Suppressor macrophage treated with lipopolysaccharide for 4 hours (primary cell): ENCODE measurements at regions not wholly inside any gene's neighbourhood (a gene's known extent, or its start where the extent isn't known, plus 50 kb on each side); places are given as distances from the start of the nearest gene placed in this dataset.

Experiments used
- DNase-seq: peaks from one replicate; pipeline ENCODE4 v3.0.0-alpha.2; 2020

- no peak for DNase-seq
These were observed 565.4 kb upstream of the RGS18 start for GRCh38 chr1:191592907-191593306.

DNA sequence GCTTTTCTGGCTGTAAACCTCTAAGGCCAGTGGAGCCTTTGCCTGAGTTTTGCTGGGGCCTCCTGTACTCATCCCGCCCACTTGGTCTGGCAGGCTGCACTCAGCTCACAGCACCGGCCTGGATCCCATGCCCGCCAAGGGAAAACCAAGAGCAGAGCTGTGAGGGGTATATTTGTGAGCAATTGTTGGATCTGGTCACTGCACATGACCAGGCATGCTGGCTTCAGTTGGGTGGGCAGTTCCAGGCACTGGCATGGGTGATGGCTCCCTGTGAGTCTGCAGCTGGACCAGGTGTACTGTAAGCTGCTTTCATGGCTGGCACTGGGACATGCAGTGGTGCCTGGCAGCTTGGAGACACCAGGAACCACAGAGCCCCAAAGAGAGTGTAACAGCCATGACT is 563.1 kb upstream of the RGS18 start:
- no peak for DNase-seq

DNA sequence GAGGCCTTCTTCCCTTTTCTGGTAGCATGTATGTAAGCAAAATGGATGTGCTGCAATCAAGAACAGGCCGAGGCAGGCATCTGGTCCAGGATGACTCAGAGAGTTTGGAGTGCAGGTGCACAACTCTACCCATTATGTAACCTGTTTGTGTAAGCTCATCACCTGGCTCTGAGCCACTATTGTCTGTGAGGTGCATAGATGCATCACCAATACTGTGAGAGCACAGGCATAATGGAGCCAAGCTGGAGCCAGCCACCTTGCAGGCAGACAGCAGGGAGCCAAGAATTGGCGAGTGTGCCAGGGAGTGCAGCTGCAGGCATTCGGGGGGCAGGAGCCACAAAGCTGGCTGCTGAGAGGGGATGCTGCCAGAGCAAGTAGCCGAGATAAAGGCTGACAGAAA is 549.9 kb upstream of the RGS18 start:
- no peak for DNase-seq

GRCh38 chr1:191609305-191609704 is 549.0 kb upstream of the RGS18 start:
- no peak for DNase-seq

DNA sequence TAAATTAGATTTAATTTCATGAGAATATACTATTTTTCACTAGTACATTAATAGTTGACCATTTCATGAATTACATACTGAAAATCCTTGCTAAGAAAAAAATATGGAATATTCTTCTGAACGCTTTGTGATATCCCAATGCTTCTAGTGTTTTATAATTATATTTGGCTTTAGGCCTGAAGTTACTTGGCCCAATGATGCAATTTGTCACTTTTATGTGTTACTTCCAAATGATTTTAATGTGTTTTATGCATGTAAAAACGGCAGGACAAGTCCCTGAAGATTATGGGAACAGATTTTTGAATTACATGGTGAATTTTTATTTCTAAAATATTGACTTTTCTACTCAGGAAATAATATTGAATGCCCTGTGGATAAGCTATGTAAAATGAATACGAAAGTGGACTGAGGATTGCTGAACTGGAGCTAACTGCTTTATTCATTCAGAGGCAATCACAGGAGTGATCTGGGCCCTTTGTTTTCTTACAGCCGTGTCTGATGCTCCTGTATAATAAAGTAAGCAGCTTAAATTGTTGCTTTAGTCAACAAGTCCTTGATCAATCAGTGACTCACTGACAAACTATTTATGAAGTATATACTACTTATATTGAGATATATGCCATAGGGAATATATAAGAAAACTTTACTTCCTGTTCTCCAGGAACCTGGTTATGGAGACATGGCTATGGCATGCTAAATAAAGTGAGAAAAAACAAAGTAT is 543.0 kb upstream of the RGS18 start:
- no peak for DNase-seq

- DNase-seq = no peak
These were observed 540.1 kb upstream of the RGS18 start for GRCh38 chr1:191618181-191618580.

DNA sequence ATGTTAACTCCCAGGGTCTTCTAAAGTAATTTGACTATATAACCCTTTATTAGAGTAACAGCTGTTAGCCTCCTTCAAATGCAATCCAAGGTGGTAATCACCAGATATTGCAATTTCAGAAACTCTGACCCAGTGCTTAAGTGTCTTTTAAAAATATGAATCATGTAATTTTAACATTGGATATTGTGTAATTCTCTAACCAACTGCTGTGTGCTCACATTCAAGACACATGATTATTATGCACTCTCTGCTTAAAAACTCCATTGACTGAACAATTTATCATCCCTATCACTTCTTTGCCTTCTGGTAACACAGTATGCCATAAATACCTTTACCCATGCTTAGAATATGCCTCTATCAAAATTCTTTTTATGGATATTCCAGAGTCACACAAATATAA is 537.4 kb upstream of the RGS18 start:
- DNase-seq = no peak

DNA sequence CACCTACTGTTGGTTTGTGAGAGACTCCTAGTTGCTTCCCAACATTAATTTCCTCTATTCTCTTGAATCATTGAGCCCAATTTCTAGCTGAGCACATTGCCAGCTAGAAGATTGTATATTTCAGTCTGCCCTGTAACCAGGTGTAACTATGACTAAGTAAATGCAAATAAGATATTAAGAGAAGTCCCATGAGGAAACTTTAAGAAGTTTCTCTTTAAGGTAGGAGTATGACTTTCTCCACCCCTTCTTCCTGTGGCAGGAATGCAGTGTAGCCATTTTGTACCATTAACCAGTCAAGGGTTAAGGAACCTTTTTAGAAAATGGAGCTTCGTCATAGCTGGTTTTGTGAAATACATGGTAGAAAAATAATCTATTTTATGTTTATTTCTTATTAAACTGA is 534.2 kb upstream of the RGS18 start:
- DNase-seq = no peak

DNA sequence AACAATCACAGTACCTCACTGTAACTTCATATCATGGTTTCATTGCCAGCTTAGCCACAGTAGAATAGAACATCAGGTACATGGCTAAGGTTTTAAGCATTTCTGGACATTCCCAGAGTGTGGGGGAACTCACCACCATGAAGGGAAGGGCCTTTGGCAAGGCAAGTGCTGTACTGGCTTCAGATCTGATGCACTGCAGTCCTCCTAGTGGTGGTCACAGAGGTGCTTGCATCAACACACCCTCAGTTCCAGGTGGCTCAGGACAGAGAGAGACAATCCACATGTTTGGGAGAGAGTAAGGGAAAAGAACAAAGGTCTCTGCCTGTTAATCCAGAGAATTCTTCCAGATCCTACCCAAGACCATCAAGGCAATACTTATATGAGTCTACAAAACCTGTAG is 528.4 kb upstream of the RGS18 start:
- no peak for DNase-seq

- no peak for DNase-seq
These were observed 523.3 kb upstream of the RGS18 start for GRCh38 chr1:191634801-191635508.

- no peak for DNase-seq
These were observed 521.9 kb upstream of the RGS18 start for GRCh38 chr1:191636345-191636744.

GRCh38 chr1:191641420-191642260 is 516.6 kb upstream of the RGS18 start:
- DNase-seq = no peak

- no peak for DNase-seq
These were observed 515.2 kb upstream of the RGS18 start for GRCh38 chr1:191643060-191643459.

DNA sequence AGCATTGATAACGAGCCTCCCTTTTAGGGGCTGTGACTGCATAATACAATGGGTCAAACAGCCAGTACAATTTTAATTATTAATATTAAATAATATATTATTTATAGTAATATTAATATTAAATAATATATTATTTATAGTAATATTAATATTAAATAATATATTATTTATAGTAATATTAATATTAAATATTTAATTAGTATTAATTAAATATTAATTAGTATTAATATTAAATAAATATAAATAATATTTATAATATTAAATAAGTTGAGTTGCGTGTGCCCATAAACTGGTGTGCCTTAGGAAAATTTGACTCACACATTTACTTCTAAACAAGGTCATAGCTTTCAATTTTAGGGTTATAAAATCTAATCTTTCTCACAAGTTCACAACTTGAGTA is 509.3 kb upstream of the RGS18 start:
- no peak for DNase-seq

GRCh38 chr1:191662051-191662450 is 496.2 kb upstream of the RGS18 start:
- no peak for DNase-seq

DNA sequence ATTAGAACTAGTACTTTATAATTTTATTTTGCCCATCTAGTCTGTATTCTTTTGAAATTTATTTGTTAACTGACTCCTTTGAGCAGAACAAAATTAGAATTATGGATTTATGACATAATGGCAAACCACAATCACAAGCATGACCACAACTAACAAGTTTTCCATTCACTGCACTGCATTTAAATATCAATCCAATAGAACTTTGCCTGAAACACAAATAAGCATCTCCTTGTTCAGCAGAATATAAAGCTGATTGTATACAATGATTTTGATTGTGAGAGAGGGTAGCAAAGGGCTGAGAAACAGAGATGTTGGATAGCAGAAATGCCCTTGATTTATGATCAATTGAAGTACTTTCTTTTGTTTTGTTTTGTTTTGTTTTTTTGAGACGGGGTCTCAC is 495.5 kb upstream of the RGS18 start:
- no peak for DNase-seq

DNA sequence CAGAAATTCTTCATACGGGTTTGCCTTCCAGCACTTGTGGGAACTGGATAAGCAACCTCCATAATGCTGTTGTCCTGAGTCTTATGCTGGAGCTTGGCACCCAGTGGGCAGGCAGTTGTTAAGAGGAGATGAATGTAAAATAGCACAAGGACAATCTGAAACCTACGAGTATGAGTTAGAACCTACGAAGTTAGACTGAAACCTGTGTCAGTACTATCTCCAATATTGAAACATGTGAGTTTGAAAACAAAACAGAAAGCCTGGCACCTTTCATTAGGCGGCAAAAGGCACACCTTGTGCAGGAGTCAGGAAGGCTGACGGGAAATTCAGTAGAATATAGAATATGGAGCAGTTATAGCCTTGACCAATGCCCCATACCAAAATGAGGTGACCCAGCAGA is 489.7 kb upstream of the RGS18 start:
- no peak for DNase-seq

DNA sequence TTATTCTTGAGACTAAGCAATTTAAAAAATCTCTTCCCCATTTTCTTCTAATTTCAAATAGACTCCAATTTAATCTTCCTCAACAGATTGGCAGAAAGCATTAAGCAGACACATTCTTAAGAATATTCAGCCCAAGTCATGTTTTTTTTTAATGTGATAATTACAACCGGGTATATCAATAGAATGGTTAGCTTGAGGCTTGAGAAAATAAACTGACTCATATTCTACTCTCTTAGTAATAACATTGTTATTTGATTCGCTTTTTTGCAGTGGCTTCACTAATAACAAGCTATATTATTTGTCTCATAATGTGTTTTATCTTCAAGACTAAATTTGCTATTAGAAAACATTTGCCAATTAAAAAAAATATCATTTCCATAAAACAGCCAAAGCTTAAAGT is 488.6 kb upstream of the RGS18 start:
- no peak for DNase-seq

DNA sequence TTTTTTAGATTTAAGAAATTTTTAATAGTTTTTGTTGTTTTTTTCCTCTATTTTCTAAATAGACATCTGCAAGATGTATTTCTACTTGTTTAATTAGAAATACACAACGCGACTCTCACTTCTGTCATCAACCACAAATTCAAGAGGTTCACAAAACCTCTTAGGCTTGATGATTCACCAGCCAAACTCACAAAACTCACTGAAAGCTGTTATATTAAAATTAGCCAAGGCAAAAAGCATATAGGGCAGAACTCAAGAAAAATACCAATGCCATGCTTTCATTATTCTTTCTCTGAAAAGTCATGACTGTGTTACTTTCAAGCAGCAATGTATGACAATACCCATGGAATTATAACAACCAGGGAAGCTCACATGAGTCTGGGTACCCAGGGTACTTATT is 487.0 kb upstream of the RGS18 start:
- no peak for DNase-seq

DNA sequence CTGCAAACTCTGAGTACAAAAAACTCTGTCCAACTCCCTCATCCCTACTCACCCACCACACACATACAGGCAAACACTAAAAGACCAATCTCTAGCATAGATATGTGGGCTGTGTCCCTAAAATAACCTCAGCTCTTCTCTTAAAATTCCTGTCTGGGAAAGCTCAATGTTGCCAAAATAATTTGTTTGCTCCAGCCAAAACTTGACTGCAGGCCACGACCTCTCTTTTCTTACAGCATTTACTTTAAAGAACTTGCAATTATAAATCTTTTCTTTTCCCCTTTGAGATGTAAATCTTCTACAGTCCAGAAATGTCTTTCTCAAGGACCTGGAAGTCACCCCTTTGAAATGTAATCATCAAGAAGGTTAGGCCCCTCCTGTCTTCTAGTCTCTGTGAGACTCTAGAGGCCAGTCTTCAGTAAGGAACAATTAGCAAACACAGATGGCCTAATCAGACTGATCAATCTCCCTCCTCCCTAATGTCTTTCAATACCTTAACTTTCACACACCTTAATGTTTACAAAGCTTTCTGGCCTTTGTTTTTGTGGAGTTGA is 483.6 kb upstream of the RGS18 start:
- DNase-seq = no peak

- no peak for DNase-seq
These were observed 482.1 kb upstream of the RGS18 start for GRCh38 chr1:191675856-191676783.

- DNase-seq = no peak
These were observed 472.6 kb upstream of the RGS18 start for GRCh38 chr1:191685669-191686068.
